SK-N-MC (cell line): ENCODE measurements at regions not wholly inside any gene's neighbourhood (a gene's known extent, or its start where the extent isn't known, plus 50 kb on each side); places are given as distances from the start of the nearest gene placed in this dataset.

Experiments
- EZH2 ChIP-seq: fragments of 200-600 bp; sonication (generic); IDR thresholded peaks from one replicate; pipeline ENCODE4 v1.6.1; 2017; ENCODE audit warnings: antibody characterized with exemption
- FOXP2 ChIP-seq: optimal IDR thresholded peaks from 2 replicates; pipeline ENCODE3; 2011; ENCODE audit warnings: mild to moderate bottlenecking, moderate library complexity; ENCODE audit not compliant: insufficient read depth; ENCODE audit errors: extremely low read length, control extremely low read depth
- POLR2AphosphoS5 ChIP-seq: IDR thresholded peaks from 2 replicates; pipeline ENCODE4 v1.6.1; 2012; ENCODE audit warnings: mild to moderate bottlenecking, low read depth, low read length, borderline replicate concordance

DNA sequence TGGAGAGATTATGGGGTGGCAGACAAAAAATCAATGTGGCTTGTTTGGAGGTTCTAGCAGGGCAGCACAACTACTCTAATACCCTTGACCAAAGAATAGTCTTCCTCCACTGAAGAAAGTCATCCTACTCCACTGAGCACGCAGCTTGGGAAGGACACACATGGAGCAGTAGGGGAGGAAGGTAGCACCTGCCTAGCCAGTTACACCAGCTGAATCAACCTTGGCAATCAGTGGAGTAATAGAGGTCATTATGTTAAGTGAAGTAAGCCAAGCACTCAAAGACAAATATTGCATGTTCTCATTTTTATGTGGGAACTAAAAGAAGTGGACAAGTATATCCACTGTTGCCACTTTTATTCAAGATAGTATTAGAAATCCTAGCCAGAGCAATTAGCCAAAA, 555.8 kb upstream of the ALCAM start:
- TF ChIP-seq POLR2AphosphoS5: no peak
- TF ChIP-seq EZH2: no peak
- TF ChIP-seq FOXP2: no peak
